Osteoblast (primary cell): ENCODE measurements at regions not wholly inside any gene's neighbourhood (a gene's known extent, or its start where the extent isn't known, plus 50 kb on each side); places are given as distances from the start of the nearest gene placed in this dataset.

Experiments used
- DNase-seq: peaks from one replicate; pipeline ENCODE4 v3.0.0; 2011; ENCODE audit warnings: low spot score, mixed read lengths; ENCODE audit not compliant: insufficient read length; ENCODE audit errors: missing footprints
- H2AFZ ChIP-seq: 2 replicates; pipeline ENCODE4 v1.6.0; 2011; ENCODE audit warnings: mild to moderate bottlenecking, low read length
- H3K27ac ChIP-seq: 2 replicates; pipeline ENCODE4 v1.5.1; 2011; ENCODE audit warnings: mild to moderate bottlenecking, low read depth, low read length, moderate library complexity
- H3K27me3 ChIP-seq: 2 replicates; pipeline ENCODE4 v1.6.0; 2012; ENCODE audit warnings: mild to moderate bottlenecking, control low read depth, inconsistent platforms, low read length, moderate library complexity; ENCODE audit not compliant: insufficient read depth
- H3K36me3 ChIP-seq: 2 replicates; pipeline ENCODE4 v1.5.1; 2011; ENCODE audit warnings: mild to moderate bottlenecking, low read length, control low read depth, moderate library complexity; ENCODE audit not compliant: insufficient read depth
- H3K4me1 ChIP-seq: 2 replicates; pipeline ENCODE4 v1.5.1; 2011; ENCODE audit warnings: mild to moderate bottlenecking, low read length, control low read depth, moderate library complexity; ENCODE audit not compliant: insufficient read depth
- H3K4me2 ChIP-seq: 2 replicates; pipeline ENCODE4 v1.6.0; 2011; ENCODE audit warnings: mild to moderate bottlenecking, low read length; ENCODE audit not compliant: insufficient read depth
- H3K4me3 ChIP-seq: fragments of 200-600 bp; sonication (generic); 3 replicates; pipeline ENCODE4 v1.5.1; 2012; ENCODE audit warnings: mild to moderate bottlenecking, low read length, inconsistent platforms; ENCODE audit not compliant: insufficient read depth
- H3K79me2 ChIP-seq: 2 replicates; pipeline ENCODE4 v1.6.0; 2012; ENCODE audit warnings: mild to moderate bottlenecking, low read length, control low read depth, inconsistent platforms; ENCODE audit not compliant: insufficient read depth
- H3K9me3 ChIP-seq: 2 replicates; pipeline ENCODE4 v1.5.1; 2011; ENCODE audit warnings: low read depth, low read length, control low read depth
- H4K20me1 ChIP-seq: 2 replicates; pipeline ENCODE4 v1.6.0; 2012; ENCODE audit warnings: mild to moderate bottlenecking, low read length, control low read depth; ENCODE audit not compliant: insufficient read depth
- TF ChIP-seq, protein P1 (sequence below): IDR thresholded peaks from 2 replicates; pipeline ENCODE4 v1.5.1; 2011; ENCODE audit warnings: mild to moderate bottlenecking, low read depth, low read length, moderate library complexity; ENCODE audit errors: extremely low read depth

DNA sequence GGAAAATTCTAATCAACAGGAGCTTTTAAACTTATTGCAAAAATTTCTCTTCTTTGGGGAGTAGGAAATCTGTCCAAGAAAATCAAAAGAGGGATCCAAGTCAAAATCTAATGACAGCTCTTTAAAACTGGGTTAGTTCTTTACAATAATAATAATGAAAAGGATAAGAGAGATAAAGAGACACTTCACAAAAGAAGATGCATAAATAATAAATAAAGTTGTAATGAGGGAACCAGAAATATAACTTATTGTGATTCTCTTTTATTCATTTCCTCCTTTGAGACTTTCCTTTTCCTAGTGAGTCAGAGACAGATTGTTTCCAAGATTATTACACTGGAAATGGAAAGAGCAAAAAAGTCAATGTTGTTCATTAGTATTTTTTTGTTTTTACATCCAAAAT lies 1029.3 kb downstream of the PCDH17 start:
- TF ChIP-seq, protein P1, sequence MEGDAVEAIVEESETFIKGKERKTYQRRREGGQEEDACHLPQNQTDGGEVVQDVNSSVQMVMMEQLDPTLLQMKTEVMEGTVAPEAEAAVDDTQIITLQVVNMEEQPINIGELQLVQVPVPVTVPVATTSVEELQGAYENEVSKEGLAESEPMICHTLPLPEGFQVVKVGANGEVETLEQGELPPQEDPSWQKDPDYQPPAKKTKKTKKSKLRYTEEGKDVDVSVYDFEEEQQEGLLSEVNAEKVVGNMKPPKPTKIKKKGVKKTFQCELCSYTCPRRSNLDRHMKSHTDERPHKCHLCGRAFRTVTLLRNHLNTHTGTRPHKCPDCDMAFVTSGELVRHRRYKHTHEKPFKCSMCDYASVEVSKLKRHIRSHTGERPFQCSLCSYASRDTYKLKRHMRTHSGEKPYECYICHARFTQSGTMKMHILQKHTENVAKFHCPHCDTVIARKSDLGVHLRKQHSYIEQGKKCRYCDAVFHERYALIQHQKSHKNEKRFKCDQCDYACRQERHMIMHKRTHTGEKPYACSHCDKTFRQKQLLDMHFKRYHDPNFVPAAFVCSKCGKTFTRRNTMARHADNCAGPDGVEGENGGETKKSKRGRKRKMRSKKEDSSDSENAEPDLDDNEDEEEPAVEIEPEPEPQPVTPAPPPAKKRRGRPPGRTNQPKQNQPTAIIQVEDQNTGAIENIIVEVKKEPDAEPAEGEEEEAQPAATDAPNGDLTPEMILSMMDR, result no peak
- H3K4me3 ChIP-seq, result no peak overlapping the region
- no peaks in the 10 kb centered on the region for H3K79me2 ChIP-seq
- no peak overlapping the region for H2AFZ ChIP-seq
- H3K27me3 ChIP-seq, result no peaks in the 10 kb centered on the region
- H4K20me1 ChIP-seq, result no peaks in the 10 kb centered on the region
- no peak overlapping the region for H3K27ac ChIP-seq
- no peaks in the 10 kb centered on the region for H3K36me3 ChIP-seq
- DNase-seq, result no peak
- no peaks in the 10 kb centered on the region for H3K4me1 ChIP-seq
- no peak overlapping the region for H3K4me2 ChIP-seq
- peaks cover 7% of the 10 kb centered on the region for H3K9me3 ChIP-seq

DNA sequence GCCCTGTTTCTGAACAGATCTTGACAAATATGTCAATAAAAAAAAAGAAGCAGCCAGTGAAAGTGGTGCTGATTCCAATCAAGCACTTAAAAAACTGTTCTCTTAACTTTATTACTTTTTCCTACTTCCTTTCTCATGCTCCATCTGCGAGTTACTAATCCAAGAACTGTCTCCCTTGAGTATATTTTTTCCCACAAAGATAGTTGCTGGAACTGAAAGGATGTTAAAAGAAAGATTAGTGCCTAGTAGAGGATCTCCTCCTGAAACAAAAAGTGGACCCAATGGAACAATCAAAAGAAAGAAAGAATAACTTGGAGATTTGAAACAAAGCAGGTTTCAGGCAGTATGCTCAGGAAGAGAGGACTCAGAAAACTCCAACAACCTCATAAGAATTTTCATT lies 1034.8 kb downstream of the PCDH17 start:
- H3K4me2 ChIP-seq, result no peak overlapping the region
- no peaks in the 10 kb centered on the region for H3K79me2 ChIP-seq
- H3K4me3 ChIP-seq, result no peak overlapping the region
- H4K20me1 ChIP-seq, result no peaks in the 10 kb centered on the region
- no peak overlapping the region for H2AFZ ChIP-seq
- no peak for DNase-seq
- no peaks in the 10 kb centered on the region for H3K36me3 ChIP-seq
- H3K27ac ChIP-seq, result no peak overlapping the region
- H3K4me1 ChIP-seq, result no peaks in the 10 kb centered on the region
- H3K9me3 ChIP-seq, result no peaks in the 10 kb centered on the region
- H3K27me3 ChIP-seq, result no peaks in the 10 kb centered on the region
- TF ChIP-seq, protein P1, result no peak

DNA sequence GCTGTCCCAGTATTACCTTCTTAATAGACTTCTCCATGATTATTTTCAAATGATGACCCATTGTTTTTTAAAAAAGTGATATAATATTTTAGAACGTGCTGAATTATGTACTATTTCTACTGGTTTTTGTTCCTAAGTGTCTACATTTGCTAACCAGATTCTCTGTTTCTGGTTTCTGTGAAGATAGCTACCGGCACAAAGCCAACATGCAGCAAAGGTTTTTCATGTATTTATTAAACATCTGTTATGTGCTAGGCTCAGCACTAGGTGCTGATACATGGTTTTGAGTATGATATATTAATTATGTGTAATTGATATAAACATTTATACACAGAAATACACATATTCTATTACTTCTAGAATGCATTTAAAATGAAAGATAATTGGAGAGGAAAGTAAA lies 1035.6 kb downstream of the PCDH17 start:
- no peak overlapping the region for H3K27ac ChIP-seq
- H3K79me2 ChIP-seq, result no peaks in the 10 kb centered on the region
- DNase-seq, result no peak
- H3K27me3 ChIP-seq, result no peaks in the 10 kb centered on the region
- no peak overlapping the region for H3K4me2 ChIP-seq
- TF ChIP-seq, protein P1, result no peak
- H3K4me1 ChIP-seq, result no peaks in the 10 kb centered on the region
- H4K20me1 ChIP-seq, result no peaks in the 10 kb centered on the region
- H3K4me3 ChIP-seq, result no peak overlapping the region
- no peaks in the 10 kb centered on the region for H3K36me3 ChIP-seq
- H3K9me3 ChIP-seq, result no peaks in the 10 kb centered on the region
- H2AFZ ChIP-seq, result no peak overlapping the region

DNA sequence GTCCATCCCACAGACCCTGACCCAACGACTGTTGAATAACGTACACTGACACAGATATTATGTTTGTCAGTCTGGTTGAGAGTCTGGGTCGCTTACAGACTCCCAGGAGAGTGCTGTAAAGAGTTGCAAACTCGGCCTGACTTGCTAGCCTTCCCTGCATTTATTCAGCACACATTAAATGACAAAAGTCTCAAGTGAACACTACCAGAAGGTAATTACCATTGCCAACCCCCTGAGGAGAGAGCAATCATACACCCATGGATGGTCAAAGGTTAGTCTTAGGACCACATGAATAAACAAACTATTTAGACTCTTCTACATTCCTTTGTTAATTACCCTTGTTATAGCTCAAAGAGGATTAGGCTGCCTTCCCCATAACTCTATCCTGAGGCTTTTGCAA lies 1048.6 kb downstream of the PCDH17 start:
- no peaks in the 10 kb centered on the region for H3K36me3 ChIP-seq
- H4K20me1 ChIP-seq, result no peaks in the 10 kb centered on the region
- no peaks in the 10 kb centered on the region for H3K9me3 ChIP-seq
- no peaks in the 10 kb centered on the region for H3K79me2 ChIP-seq
- TF ChIP-seq, protein P1, result no peak
- H2AFZ ChIP-seq, result no peak overlapping the region
- no peak overlapping the region for H3K4me2 ChIP-seq
- no peaks in the 10 kb centered on the region for H3K27me3 ChIP-seq
- H3K27ac ChIP-seq, result no peak overlapping the region
- H3K4me1 ChIP-seq, result no peaks in the 10 kb centered on the region
- DNase-seq, result no peak
- no peak overlapping the region for H3K4me3 ChIP-seq
